ENCODE measurements at regions not wholly inside any gene's neighbourhood (a gene's known extent, or its start where the extent isn't known, plus 50 kb on each side); places are given as distances from the start of the nearest gene placed in this dataset.

DNA sequence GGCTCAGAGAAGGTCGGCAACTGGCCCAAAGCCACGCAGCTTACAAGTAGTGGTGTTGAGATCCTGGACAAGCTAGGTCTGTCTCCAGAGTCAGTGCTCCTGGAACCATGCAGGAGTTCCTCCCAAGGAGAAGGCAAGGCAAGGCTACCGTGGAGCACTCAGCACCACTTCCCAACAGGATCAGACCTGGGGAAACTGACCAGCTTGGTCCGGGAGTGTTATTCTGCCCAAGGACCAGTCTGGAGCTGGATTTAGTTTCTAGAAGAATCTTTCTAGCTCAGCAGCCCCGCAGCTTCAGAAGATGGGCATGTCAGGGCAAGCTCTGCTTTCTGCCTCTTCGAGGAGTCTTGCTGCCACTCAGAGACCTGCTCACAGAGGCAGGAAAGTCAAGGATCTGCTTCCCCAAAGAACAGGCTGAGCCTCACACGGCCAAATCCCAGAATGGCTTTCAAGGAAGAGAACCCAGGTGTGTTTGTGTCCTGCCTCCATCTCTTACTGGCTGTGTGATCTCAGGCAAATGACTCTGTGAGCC, 302.8 kb downstream of the MATN1 start:
- no peaks in the 10 kb centered on the region for H3K27me3 ChIP-seq (ENCODE audit: control insufficient read depth, insufficient read depth, low read length)
- no peak overlapping the region for H3K4me3 ChIP-seq (ENCODE audit: low read depth, low read length)
- no peaks in the 10 kb centered on the region for H3K4me1 ChIP-seq (ENCODE audit: control insufficient read depth, insufficient read depth, low read length, poor library complexity, severe bottlenecking)
- H3K4me3 Mint-ChIP-seq = no peak overlapping the region
- H3K27me3 Mint-ChIP-seq = peaks cover 7% of the 10 kb centered on the region
- DNase-seq = no peak
- no peaks in the 10 kb centered on the region for H3K4me1 Mint-ChIP-seq
- no peaks in the 10 kb centered on the region for H3K36me3 ChIP-seq (ENCODE audit: control insufficient read depth, insufficient read depth, low read length)
- no peak overlapping the region for H3K27ac ChIP-seq (ENCODE audit: insufficient read depth, low read length, poor library complexity, severe bottlenecking)
- H3K27ac Mint-ChIP-seq = no peak overlapping the region
- ATAC-seq (ENCODE audit: low read depth in 2 of 2) = no peak
- no peaks in the 10 kb centered on the region for H3K9me3 ChIP-seq (ENCODE audit: control insufficient read depth in 2 of 2, low read length in 2 of 2)
- H3K9me3 Mint-ChIP-seq = peaks cover 0 to 4% (median 1%) of the 10 kb centered on the region in 7 donors
- H3K36me3 Mint-ChIP-seq = no peaks in the 10 kb centered on the region

DNA sequence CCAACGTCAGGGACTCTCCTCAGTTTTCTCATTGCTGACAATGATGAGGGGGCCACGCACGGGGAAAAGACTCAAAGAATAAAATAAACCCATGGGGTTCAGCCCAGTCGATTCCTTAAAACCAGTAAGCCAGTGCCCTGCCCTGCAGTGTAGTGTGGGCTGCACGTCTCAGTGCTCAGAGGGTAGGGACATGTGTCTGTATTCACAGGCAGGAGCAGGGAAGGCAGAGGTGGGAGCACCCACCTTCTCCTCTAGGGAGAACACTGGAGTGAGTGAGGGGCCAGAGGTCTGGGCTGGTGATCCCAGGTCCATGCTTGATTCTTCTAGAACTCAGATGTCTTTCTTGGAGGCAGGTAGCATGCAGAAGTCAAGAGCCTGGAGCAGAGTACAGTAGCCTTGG, 303.6 kb downstream of the MATN1 start:
- H3K27ac ChIP-seq (ENCODE audit: insufficient read depth, low read length, poor library complexity, severe bottlenecking) = no peak overlapping the region
- no peaks in the 10 kb centered on the region for H3K4me1 ChIP-seq (ENCODE audit: control insufficient read depth, insufficient read depth, low read length, poor library complexity, severe bottlenecking)
- no peaks in the 10 kb centered on the region for H3K36me3 Mint-ChIP-seq
- ATAC-seq (ENCODE audit: low read depth in 2 of 2) (no peak), DNase-seq (no peak)
- H3K27me3 ChIP-seq (ENCODE audit: control insufficient read depth, insufficient read depth, low read length) = no peaks in the 10 kb centered on the region
- peaks cover 0 to 3% (median 0%) of the 10 kb centered on the region in 7 donors for H3K9me3 Mint-ChIP-seq
- H3K27ac Mint-ChIP-seq = peak overlapping the region in 1 of 3 donors; percentile 59
- H3K9me3 ChIP-seq (ENCODE audit: control insufficient read depth in 2 of 2, low read length in 2 of 2) = no peaks in the 10 kb centered on the region
- H3K4me3 Mint-ChIP-seq = no peak overlapping the region
- no peak overlapping the region for H3K4me3 ChIP-seq (ENCODE audit: low read depth, low read length)
- no peaks in the 10 kb centered on the region for H3K4me1 Mint-ChIP-seq
- peaks cover 5% of the 10 kb centered on the region for H3K27me3 Mint-ChIP-seq
- H3K36me3 ChIP-seq (ENCODE audit: control insufficient read depth, insufficient read depth, low read length) = no peaks in the 10 kb centered on the region

DNA sequence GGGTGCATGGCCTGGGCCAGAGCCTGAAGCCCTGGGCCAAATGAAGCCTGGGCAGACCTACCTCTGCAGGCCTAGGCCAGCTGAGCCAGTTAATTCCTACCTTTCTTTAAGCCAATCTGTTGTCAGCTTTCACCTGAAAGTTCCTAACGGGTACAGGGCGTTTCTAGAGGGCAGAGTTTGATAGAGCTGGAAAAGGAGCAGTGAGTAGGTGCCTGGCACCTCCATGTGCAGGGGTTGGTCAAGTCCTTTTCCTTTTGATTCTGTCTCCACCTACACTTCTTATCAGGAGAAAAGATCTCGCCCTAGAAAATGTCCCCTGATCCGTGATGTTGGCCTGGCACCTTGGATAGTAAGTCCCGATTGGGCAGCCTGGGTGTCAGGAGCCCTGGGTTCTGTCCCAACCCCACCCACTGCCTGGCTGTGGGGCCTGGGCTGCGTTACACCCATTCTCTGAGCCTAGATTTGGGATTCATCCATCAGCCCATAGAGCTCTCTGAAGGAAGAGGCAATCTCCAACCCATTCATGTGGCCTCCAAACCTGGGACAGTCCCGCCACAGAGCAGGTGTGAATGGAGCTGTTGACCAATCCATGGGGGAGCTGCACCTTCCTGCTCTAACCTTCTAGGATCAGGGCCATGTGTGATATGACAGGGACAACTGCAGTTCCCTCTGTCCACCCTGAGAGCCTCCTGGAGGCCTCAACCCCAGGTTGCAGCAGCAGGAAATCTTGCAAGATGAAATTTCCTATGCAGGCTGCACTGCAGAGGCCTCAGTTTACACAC, 304.3 kb downstream of the MATN1 start:
- Histone ChIP-seq H3K4me1 (ENCODE audit: control insufficient read depth, insufficient read depth, low read length, poor library complexity, severe bottlenecking) (no peaks in the 10 kb centered on the region), H3K9me3 (ENCODE audit: control insufficient read depth in 2 of 2, low read length in 2 of 2) (no peaks in the 10 kb centered on the region), H3K36me3 (ENCODE audit: control insufficient read depth, insufficient read depth, low read length) (no peaks in the 10 kb centered on the region), H3K27me3 (ENCODE audit: control insufficient read depth, insufficient read depth, low read length) (no peaks in the 10 kb centered on the region), H3K27ac (ENCODE audit: insufficient read depth, low read length, poor library complexity, severe bottlenecking) (no peak overlapping the region), H3K4me3 (ENCODE audit: low read depth, low read length) (no peak overlapping the region)
- Mint-ChIP-seq H3K9me3 (peaks cover 0 to 1% (median 0%) of the 10 kb centered on the region in 7 donors), H3K27ac (no peak overlapping the region), H3K4me3 (no peak overlapping the region), H3K27me3 (peaks cover 5% of the 10 kb centered on the region), H3K36me3 (no peaks in the 10 kb centered on the region), H3K4me1 (no peaks in the 10 kb centered on the region)
- ATAC-seq (ENCODE audit: low read depth in 2 of 2) = no peak
- no peak for DNase-seq

DNA sequence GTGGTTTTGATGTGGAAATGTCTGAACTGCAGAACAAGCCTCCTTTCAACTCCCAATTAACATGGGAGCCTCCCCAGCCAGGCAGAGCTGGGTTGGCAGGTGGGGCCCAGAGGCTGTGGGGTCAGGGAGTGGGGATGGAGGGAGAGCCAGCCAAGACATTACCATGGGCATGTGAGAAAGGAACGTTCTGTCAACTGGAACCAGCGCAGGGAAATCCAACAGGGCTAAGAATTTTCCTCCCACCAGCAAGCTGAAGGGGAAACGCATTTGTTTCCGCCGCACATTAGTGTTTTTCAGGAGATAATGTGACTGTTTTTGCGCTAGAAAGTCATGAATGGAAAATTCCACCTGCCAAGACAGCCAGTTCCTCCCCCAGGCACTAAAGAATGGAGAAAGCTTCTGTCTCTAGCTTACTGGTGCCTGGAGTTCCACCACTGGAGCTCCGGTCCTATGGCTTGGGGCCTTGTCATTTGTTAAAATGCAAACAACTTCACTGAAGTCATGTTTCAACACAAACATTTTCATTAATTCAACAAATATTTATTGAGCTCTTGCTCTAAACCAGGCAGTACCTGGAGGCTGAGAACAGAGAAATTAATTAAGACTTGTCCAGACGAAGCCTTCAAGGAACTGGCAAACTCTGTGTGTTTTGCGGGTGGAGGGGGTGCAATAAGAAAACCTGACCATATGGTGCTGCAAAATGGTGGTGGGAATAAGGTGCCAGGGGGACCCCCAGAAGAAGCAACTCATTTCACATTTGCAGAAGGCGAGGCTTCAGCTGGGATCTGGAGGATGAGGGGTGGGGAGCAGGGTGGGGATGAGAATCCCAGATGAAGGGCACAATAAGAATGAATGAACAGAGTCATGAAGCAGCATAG, 305.1 kb downstream of the MATN1 start:
- Histone ChIP-seq H3K27ac (ENCODE audit: insufficient read depth, low read length, poor library complexity, severe bottlenecking) (no peak overlapping the region), H3K4me1 (ENCODE audit: control insufficient read depth, insufficient read depth, low read length, poor library complexity, severe bottlenecking) (no peaks in the 10 kb centered on the region), H3K9me3 (ENCODE audit: control insufficient read depth in 2 of 2, low read length in 2 of 2) (no peaks in the 10 kb centered on the region), H3K4me3 (ENCODE audit: low read depth, low read length) (no peak overlapping the region), H3K36me3 (ENCODE audit: control insufficient read depth, insufficient read depth, low read length) (no peaks in the 10 kb centered on the region), H3K27me3 (ENCODE audit: control insufficient read depth, insufficient read depth, low read length) (no peaks in the 10 kb centered on the region)
- Mint-ChIP-seq H3K4me1 (no peaks in the 10 kb centered on the region), H3K27ac (no peak overlapping the region), H3K36me3 (no peaks in the 10 kb centered on the region), H3K9me3 (peaks cover 0 to 1% (median 0%) of the 10 kb centered on the region in 7 donors), H3K4me3 (no peak overlapping the region), H3K27me3 (peaks cover 5% of the 10 kb centered on the region)
- ATAC-seq (ENCODE audit: low read depth in 2 of 2) (no peak), DNase-seq (no peak)

DNA sequence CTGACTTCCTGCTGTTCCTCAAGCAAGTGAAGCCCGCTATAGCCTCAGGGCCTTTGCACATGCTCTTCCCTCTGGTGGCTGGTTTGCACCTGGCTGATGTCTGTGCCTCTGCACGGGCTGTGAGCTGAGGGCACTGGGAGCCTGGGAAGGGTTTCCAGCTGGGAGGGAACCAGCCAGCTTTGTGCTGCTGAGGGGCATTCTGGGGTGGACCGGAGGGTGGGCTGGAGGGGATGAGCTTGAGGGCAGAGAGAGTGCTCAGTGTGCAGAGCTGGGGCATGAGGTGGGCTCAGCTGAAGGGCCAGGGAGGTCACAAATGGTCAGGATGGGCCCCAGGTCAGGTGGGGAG, 305.7 kb downstream of the MATN1 start:
- no peak for ATAC-seq (ENCODE audit: low read depth in 2 of 2)
- Mint-ChIP-seq H3K4me1 (no peaks in the 10 kb centered on the region), H3K9me3 (no peaks in the 10 kb centered on the region), H3K27me3 (peaks cover 5% of the 10 kb centered on the region), H3K36me3 (no peaks in the 10 kb centered on the region), H3K27ac (no peak overlapping the region), H3K4me3 (no peak overlapping the region)
- Histone ChIP-seq H3K4me1 (ENCODE audit: control insufficient read depth, insufficient read depth, low read length, poor library complexity, severe bottlenecking) (no peaks in the 10 kb centered on the region), H3K9me3 (ENCODE audit: control insufficient read depth in 2 of 2, low read length in 2 of 2) (no peaks in the 10 kb centered on the region), H3K36me3 (ENCODE audit: control insufficient read depth, insufficient read depth, low read length) (no peaks in the 10 kb centered on the region), H3K4me3 (ENCODE audit: low read depth, low read length) (no peak overlapping the region), H3K27me3 (ENCODE audit: control insufficient read depth, insufficient read depth, low read length) (no peaks in the 10 kb centered on the region), H3K27ac (ENCODE audit: insufficient read depth, low read length, poor library complexity, severe bottlenecking) (no peak overlapping the region)
- no peak for DNase-seq

DNA sequence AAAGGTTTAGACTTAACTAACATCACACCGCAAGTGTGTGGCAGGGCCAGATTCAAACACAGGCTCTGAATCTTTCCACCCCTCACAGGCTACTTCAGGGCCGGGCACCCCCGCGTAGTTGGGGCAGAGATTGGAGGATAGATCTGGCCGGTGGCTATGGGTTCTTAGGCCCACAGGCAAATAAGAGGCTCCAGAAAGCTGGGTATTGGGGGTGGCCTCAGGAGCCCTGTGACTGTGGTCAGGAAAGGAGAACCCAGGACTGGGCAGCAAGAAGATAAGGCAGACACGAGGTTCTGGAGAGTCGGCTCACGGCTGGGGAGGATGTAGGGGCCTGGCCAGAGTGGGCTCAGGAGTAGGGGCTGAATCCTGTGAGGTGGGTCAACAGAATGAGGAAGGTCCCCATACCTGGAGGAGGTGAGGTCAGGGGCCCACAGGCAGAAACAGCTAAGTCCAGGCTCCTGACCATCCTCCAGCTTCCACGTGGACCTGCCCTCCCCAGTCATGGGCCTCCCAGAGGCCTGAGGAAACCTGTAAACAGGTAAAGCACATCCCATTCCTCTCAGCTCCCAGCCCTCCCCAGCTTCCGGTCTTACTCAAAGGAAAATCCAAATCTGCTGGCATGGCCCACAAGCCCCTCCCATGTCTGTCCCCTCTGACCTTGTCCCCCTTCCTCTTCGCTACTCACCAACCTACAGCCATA, 306.2 kb downstream of the MATN1 start:
- ATAC-seq (ENCODE audit: low read depth in 2 of 2) (no peak), DNase-seq (no peak)
- H3K9me3 Mint-ChIP-seq = no peaks in the 10 kb centered on the region
- H3K4me1 ChIP-seq (ENCODE audit: control insufficient read depth, insufficient read depth, low read length, poor library complexity, severe bottlenecking) = no peaks in the 10 kb centered on the region
- H3K27me3 ChIP-seq (ENCODE audit: control insufficient read depth, insufficient read depth, low read length) = no peaks in the 10 kb centered on the region
- peaks cover 5% of the 10 kb centered on the region for H3K27me3 Mint-ChIP-seq
- H3K4me1 Mint-ChIP-seq = no peaks in the 10 kb centered on the region
- H3K27ac ChIP-seq (ENCODE audit: insufficient read depth, low read length, poor library complexity, severe bottlenecking) = no peak overlapping the region
- no peak overlapping the region for H3K27ac Mint-ChIP-seq
- H3K36me3 ChIP-seq (ENCODE audit: control insufficient read depth, insufficient read depth, low read length) = no peaks in the 10 kb centered on the region
- no peaks in the 10 kb centered on the region for H3K36me3 Mint-ChIP-seq
- no peak overlapping the region for H3K4me3 ChIP-seq (ENCODE audit: low read depth, low read length)
- no peak overlapping the region for H3K4me3 Mint-ChIP-seq
- no peaks in the 10 kb centered on the region for H3K9me3 ChIP-seq (ENCODE audit: control insufficient read depth in 2 of 2, low read length in 2 of 2)

DNA sequence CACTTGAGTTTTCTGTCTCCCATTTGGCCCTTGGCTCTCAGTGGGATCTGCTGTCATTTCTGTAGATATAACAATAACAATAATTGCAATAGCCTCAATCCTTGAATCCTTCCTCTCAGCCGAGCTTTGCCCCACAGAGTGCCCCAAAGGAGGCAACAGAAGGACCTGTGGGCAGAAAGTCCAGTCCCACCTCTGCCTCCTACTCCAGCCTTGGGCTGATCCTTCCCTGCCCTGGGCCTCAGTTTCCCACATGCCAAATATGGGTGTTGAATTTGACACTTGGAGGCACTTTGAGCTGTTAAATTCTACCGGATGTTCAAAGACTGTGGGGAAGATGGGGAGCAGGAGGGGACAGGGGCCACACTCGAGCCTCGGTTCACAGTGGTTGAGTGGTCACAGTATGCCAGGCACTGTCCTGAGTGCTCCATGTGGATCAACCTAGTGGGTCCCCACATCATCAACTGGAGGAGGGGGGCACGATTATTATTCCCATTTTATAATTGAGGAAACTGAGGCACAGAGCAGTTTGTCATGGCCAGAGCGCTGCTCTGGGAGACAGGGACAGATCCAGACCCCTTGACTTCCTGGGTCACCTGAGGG, 307.1 kb downstream of the MATN1 start:
- Histone ChIP-seq H3K4me1 (ENCODE audit: control insufficient read depth, insufficient read depth, low read length, poor library complexity, severe bottlenecking) (no peaks in the 10 kb centered on the region), H3K36me3 (ENCODE audit: control insufficient read depth, insufficient read depth, low read length) (no peaks in the 10 kb centered on the region), H3K4me3 (ENCODE audit: low read depth, low read length) (no peak overlapping the region), H3K9me3 (ENCODE audit: control insufficient read depth in 2 of 2, low read length in 2 of 2) (no peaks in the 10 kb centered on the region), H3K27ac (ENCODE audit: insufficient read depth, low read length, poor library complexity, severe bottlenecking) (no peak overlapping the region), H3K27me3 (ENCODE audit: control insufficient read depth, insufficient read depth, low read length) (no peaks in the 10 kb centered on the region)
- H3K27me3 Mint-ChIP-seq = peaks cover 4% of the 10 kb centered on the region
- peaks cover 0 to 2% (median 0%) of the 10 kb centered on the region in 7 donors for H3K9me3 Mint-ChIP-seq
- H3K4me1 Mint-ChIP-seq = no peaks in the 10 kb centered on the region
- ATAC-seq (ENCODE audit: low read depth in 2 of 2) = no peak
- no peaks in the 10 kb centered on the region for H3K36me3 Mint-ChIP-seq
- H3K4me3 Mint-ChIP-seq = no peak overlapping the region
- no peak overlapping the region for H3K27ac Mint-ChIP-seq
- no peak for DNase-seq
